GM23338 (cell line): ENCODE measurements at regions not wholly inside any gene's neighbourhood (a gene's known extent, or its start where the extent isn't known, plus 50 kb on each side); places are given as distances from the start of the nearest gene placed in this dataset.

Experiments
- ATAC-seq: fragments of 200-7000 bp; cut with Tn5 transposase; 3 replicates; pipeline ENCODE4 v1.9.1; 2020
- DNase-seq: peaks from one replicate; pipeline ENCODE4 v3.0.0-alpha.2; 2015; ENCODE audit warnings: low spot score
- H2AFZ ChIP-seq: fragments of 200-600 bp; sonication (generic); 2 replicates; pipeline ENCODE4 v1.8.0; 2016; ENCODE audit warnings: antibody characterized with exemption, mild to moderate bottlenecking, moderate library complexity
- H3F3A ChIP-seq: fragments of 200-600 bp; sonication (generic); replicated peaks from 2 replicates; pipeline ENCODE4 v1.8.0; 2017; ENCODE audit warnings: antibody characterized with exemption, mixed run types, low read depth
- H3K27ac ChIP-seq: fragments of 200-600 bp; sonication (generic); 2 replicates; pipeline ENCODE4 v1.6.1; 2016; ENCODE audit warnings: low read depth
- H3K27me3 ChIP-seq: fragments of 200-600 bp; sonication (generic); 2 replicates; pipeline ENCODE4 v1.8.0; 2016; ENCODE audit warnings: mild to moderate bottlenecking, mixed run types, moderate library complexity; ENCODE audit not compliant: insufficient read depth
- H3K36me3 ChIP-seq: fragments of 200-600 bp; sonication (generic); 2 replicates; pipeline ENCODE4 v1.8.0; 2016; ENCODE audit warnings: mild to moderate bottlenecking; ENCODE audit not compliant: insufficient read depth
- H3K4me1 ChIP-seq: fragments of 200-600 bp; sonication (generic); 2 replicates; pipeline ENCODE4 v1.8.0; 2016; ENCODE audit warnings: mild to moderate bottlenecking, moderate library complexity; ENCODE audit not compliant: insufficient read depth
- H3K4me2 ChIP-seq: fragments of 200-600 bp; sonication (generic); 2 replicates; pipeline ENCODE4 v1.7.1; 2017; ENCODE audit warnings: mixed run types
- H3K4me3 ChIP-seq: fragments of 200-600 bp; sonication (generic); 2 replicates; pipeline ENCODE4 v1.6.1; 2016; ENCODE audit warnings: mixed run types
- H3K79me2 ChIP-seq: fragments of 200-600 bp; sonication (generic); replicated peaks from 2 replicates; pipeline ENCODE4 v1.8.0; 2017; ENCODE audit warnings: mild to moderate bottlenecking; ENCODE audit not compliant: insufficient read depth
- H3K9me2 ChIP-seq: fragments of 200-600 bp; sonication (generic); 2 replicates; pipeline ENCODE4 v1.8.0; 2017; ENCODE audit not compliant: insufficient read depth
- H4K20me1 ChIP-seq: fragments of 200-600 bp; sonication (generic); replicated peaks from 2 replicates; pipeline ENCODE4 v1.8.0; 2017; ENCODE audit warnings: mild to moderate bottlenecking; ENCODE audit not compliant: insufficient read depth
- H3K27ac Mint-ChIP-seq: 2 replicates; pipeline ENCODE4 v1.8.0; 2020; ENCODE audit warnings: inconsistent platforms, mild to moderate bottlenecking, moderate library complexity, mixed read lengths
- H3K27me3 Mint-ChIP-seq: 3 replicates; pipeline ENCODE4 v1.8.0; 2022; ENCODE audit warnings: low read depth, mild to moderate bottlenecking, moderate library complexity, mixed read lengths, inconsistent platforms; ENCODE audit not compliant: insufficient read depth, poor library complexity
- H3K36me3 Mint-ChIP-seq: 3 replicates; pipeline ENCODE4 v1.8.0; 2021; ENCODE audit warnings: low read depth, mild to moderate bottlenecking, inconsistent platforms, moderate library complexity, mixed read lengths
- H3K4me1 Mint-ChIP-seq: 3 replicates; pipeline ENCODE4 v1.8.0; 2020; ENCODE audit warnings: mild to moderate bottlenecking, inconsistent platforms, mixed read lengths
- H3K4me3 Mint-ChIP-seq: 3 replicates; pipeline ENCODE4 v1.8.0; 2021; ENCODE audit warnings: moderate library complexity, mild to moderate bottlenecking, inconsistent platforms, mixed read lengths
- H3K9me3 Mint-ChIP-seq: 3 replicates; pipeline ENCODE4 v1.8.0; 2020; ENCODE audit warnings: moderate library complexity, mild to moderate bottlenecking, inconsistent platforms, mixed read lengths
- CREB1 ChIP-seq: fragments of 250-450 bp; sonication (Bioruptor Pico); IDR thresholded peaks from 2 replicates; pipeline ENCODE4 v1.5.0; 2020; ENCODE audit warnings: low read depth, mild to moderate bottlenecking, moderate library complexity
- EZH2 ChIP-seq: fragments of 200-600 bp; sonication (generic); IDR thresholded peaks from one replicate; pipeline ENCODE4 v1.8.0; 2017; ENCODE audit warnings: antibody characterized with exemption, mild to moderate bottlenecking, low read depth; ENCODE audit not compliant: unreplicated experiment
- EZH2phosphoT487 ChIP-seq: fragments of 200-600 bp; sonication (generic); IDR thresholded peaks from one replicate; pipeline ENCODE4 v1.8.1; 2018; ENCODE audit warnings: antibody characterized with exemption; ENCODE audit not compliant: unreplicated experiment
- JUNB ChIP-seq: IDR thresholded peaks from one replicate; pipeline ENCODE4 v1.6.1; 2016; ENCODE audit warnings: antibody characterized with exemption; ENCODE audit not compliant: unreplicated experiment
- NANOG ChIP-seq: IDR thresholded peaks from 2 replicates; pipeline ENCODE4 v1.6.1; 2016; ENCODE audit warnings: antibody characterized with exemption, borderline replicate concordance
- POLR2AphosphoS5 ChIP-seq: IDR thresholded peaks from 2 replicates; pipeline ENCODE4 v1.6.1; 2016; ENCODE audit warnings: antibody characterized with exemption, low read depth
- STAT1 ChIP-seq: IDR thresholded peaks from one replicate; pipeline ENCODE4 v1.6.1; 2016; ENCODE audit warnings: antibody characterized with exemption; ENCODE audit not compliant: unreplicated experiment
- ZNF114 ChIP-seq: fragments of 250-450 bp; sonication (Bioruptor Pico); IDR thresholded peaks from 2 replicates; pipeline ENCODE4 v1.5.0; 2020; ENCODE audit warnings: mild to moderate bottlenecking, moderate library complexity
- ZNF331 ChIP-seq: fragments of 250-450 bp; sonication (Bioruptor Pico); IDR thresholded peaks from 2 replicates; pipeline ENCODE4 v1.5.0; 2020; ENCODE audit warnings: low read depth, mild to moderate bottlenecking, moderate library complexity
- TF ChIP-seq, protein P1 (sequence below), 2 experiments: fragments of 200-600 bp in 1 of 2; sonication (generic) in 1 of 2; conservative IDR thresholded peaks; 2 replicates each; pipeline versions ENCODE4 v1.5.1 to v1.6.1; 2016 to 2017; ENCODE audit warnings: antibody characterized with exemption in 2 of 2, low read depth in 2 of 2, mild to moderate bottlenecking in 2 of 2, moderate library complexity in 1 of 2
- TF ChIP-seq, protein P2 (sequence below): IDR thresholded peaks from 2 replicates; pipeline ENCODE4 v1.6.1; 2016; ENCODE audit warnings: antibody characterized with exemption
- TF ChIP-seq, protein P3 (sequence below): IDR thresholded peaks from one replicate; pipeline ENCODE4 v1.6.1; 2018; ENCODE audit warnings: antibody characterized with exemption; ENCODE audit not compliant: unreplicated experiment
- TF ChIP-seq, protein P4 (sequence below): fragments of 250-450 bp; sonication (Bioruptor Pico); IDR thresholded peaks from 2 replicates; pipeline ENCODE4 v1.5.0; 2020; ENCODE audit warnings: mild to moderate bottlenecking, moderate library complexity

GRCh38 chr5:8644377-8644776 lies 775.4 kb downstream of the MTRR start:
- Mint-ChIP-seq H3K4me1 (no peaks in the 10 kb centered on the region), H3K27ac (no peak overlapping the region)
- ATAC-seq, result no peak

More at GRCh38 chr5:8644377-8644776, 775.4 kb downstream of the MTRR start:
- no peak for DNase-seq
- Histone ChIP-seq H3K4me3 (no peak overlapping the region), H3K36me3 (no peaks in the 10 kb centered on the region), H3F3A (no peaks in the 10 kb centered on the region), H3K27ac (no peak overlapping the region), H3K9me2 (peaks cover 15% of the 10 kb centered on the region; the same call in 1 of the 2 replicates), H3K27me3 (no peaks in the 10 kb centered on the region), H4K20me1 (no peaks in the 10 kb centered on the region), H3K4me1 (no peaks in the 10 kb centered on the region), H2AFZ (no peak overlapping the region), H3K4me2 (no peak overlapping the region), H3K79me2 (no peaks in the 10 kb centered on the region)
- Mint-ChIP-seq H3K27me3 (no peaks in the 10 kb centered on the region), H3K4me3 (no peak overlapping the region), H3K36me3 (no peaks in the 10 kb centered on the region), H3K9me3 (no peaks in the 10 kb centered on the region; the same call in 2 of the 3 replicates)
- TF ChIP-seq, protein P1, sequence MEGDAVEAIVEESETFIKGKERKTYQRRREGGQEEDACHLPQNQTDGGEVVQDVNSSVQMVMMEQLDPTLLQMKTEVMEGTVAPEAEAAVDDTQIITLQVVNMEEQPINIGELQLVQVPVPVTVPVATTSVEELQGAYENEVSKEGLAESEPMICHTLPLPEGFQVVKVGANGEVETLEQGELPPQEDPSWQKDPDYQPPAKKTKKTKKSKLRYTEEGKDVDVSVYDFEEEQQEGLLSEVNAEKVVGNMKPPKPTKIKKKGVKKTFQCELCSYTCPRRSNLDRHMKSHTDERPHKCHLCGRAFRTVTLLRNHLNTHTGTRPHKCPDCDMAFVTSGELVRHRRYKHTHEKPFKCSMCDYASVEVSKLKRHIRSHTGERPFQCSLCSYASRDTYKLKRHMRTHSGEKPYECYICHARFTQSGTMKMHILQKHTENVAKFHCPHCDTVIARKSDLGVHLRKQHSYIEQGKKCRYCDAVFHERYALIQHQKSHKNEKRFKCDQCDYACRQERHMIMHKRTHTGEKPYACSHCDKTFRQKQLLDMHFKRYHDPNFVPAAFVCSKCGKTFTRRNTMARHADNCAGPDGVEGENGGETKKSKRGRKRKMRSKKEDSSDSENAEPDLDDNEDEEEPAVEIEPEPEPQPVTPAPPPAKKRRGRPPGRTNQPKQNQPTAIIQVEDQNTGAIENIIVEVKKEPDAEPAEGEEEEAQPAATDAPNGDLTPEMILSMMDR (conservative IDR thresholded peaks at IDR 0.05; ENCODE audit: low read depth in 2 of 2), result no peak
- TF ChIP-seq NANOG, result no peak
- TF ChIP-seq CREB1 (CRISPR knock-in tag), result no peak
- no peak for TF ChIP-seq STAT1
- TF ChIP-seq JUNB, result no peak
- TF ChIP-seq ZNF114 (CRISPR knock-in tag), result no peak
- TF ChIP-seq POLR2AphosphoS5, result no peak
- no peak for TF ChIP-seq ZNF331 (CRISPR knock-in tag)
- TF ChIP-seq EZH2phosphoT487, result no peak
- TF ChIP-seq, protein P2, sequence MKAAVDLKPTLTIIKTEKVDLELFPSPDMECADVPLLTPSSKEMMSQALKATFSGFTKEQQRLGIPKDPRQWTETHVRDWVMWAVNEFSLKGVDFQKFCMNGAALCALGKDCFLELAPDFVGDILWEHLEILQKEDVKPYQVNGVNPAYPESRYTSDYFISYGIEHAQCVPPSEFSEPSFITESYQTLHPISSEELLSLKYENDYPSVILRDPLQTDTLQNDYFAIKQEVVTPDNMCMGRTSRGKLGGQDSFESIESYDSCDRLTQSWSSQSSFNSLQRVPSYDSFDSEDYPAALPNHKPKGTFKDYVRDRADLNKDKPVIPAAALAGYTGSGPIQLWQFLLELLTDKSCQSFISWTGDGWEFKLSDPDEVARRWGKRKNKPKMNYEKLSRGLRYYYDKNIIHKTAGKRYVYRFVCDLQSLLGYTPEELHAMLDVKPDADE, result no peak
- TF ChIP-seq, protein P3, sequence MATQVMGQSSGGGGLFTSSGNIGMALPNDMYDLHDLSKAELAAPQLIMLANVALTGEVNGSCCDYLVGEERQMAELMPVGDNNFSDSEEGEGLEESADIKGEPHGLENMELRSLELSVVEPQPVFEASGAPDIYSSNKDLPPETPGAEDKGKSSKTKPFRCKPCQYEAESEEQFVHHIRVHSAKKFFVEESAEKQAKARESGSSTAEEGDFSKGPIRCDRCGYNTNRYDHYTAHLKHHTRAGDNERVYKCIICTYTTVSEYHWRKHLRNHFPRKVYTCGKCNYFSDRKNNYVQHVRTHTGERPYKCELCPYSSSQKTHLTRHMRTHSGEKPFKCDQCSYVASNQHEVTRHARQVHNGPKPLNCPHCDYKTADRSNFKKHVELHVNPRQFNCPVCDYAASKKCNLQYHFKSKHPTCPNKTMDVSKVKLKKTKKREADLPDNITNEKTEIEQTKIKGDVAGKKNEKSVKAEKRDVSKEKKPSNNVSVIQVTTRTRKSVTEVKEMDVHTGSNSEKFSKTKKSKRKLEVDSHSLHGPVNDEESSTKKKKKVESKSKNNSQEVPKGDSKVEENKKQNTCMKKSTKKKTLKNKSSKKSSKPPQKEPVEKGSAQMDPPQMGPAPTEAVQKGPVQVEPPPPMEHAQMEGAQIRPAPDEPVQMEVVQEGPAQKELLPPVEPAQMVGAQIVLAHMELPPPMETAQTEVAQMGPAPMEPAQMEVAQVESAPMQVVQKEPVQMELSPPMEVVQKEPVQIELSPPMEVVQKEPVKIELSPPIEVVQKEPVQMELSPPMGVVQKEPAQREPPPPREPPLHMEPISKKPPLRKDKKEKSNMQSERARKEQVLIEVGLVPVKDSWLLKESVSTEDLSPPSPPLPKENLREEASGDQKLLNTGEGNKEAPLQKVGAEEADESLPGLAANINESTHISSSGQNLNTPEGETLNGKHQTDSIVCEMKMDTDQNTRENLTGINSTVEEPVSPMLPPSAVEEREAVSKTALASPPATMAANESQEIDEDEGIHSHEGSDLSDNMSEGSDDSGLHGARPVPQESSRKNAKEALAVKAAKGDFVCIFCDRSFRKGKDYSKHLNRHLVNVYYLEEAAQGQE, result no peak
- TF ChIP-seq, protein P4, sequence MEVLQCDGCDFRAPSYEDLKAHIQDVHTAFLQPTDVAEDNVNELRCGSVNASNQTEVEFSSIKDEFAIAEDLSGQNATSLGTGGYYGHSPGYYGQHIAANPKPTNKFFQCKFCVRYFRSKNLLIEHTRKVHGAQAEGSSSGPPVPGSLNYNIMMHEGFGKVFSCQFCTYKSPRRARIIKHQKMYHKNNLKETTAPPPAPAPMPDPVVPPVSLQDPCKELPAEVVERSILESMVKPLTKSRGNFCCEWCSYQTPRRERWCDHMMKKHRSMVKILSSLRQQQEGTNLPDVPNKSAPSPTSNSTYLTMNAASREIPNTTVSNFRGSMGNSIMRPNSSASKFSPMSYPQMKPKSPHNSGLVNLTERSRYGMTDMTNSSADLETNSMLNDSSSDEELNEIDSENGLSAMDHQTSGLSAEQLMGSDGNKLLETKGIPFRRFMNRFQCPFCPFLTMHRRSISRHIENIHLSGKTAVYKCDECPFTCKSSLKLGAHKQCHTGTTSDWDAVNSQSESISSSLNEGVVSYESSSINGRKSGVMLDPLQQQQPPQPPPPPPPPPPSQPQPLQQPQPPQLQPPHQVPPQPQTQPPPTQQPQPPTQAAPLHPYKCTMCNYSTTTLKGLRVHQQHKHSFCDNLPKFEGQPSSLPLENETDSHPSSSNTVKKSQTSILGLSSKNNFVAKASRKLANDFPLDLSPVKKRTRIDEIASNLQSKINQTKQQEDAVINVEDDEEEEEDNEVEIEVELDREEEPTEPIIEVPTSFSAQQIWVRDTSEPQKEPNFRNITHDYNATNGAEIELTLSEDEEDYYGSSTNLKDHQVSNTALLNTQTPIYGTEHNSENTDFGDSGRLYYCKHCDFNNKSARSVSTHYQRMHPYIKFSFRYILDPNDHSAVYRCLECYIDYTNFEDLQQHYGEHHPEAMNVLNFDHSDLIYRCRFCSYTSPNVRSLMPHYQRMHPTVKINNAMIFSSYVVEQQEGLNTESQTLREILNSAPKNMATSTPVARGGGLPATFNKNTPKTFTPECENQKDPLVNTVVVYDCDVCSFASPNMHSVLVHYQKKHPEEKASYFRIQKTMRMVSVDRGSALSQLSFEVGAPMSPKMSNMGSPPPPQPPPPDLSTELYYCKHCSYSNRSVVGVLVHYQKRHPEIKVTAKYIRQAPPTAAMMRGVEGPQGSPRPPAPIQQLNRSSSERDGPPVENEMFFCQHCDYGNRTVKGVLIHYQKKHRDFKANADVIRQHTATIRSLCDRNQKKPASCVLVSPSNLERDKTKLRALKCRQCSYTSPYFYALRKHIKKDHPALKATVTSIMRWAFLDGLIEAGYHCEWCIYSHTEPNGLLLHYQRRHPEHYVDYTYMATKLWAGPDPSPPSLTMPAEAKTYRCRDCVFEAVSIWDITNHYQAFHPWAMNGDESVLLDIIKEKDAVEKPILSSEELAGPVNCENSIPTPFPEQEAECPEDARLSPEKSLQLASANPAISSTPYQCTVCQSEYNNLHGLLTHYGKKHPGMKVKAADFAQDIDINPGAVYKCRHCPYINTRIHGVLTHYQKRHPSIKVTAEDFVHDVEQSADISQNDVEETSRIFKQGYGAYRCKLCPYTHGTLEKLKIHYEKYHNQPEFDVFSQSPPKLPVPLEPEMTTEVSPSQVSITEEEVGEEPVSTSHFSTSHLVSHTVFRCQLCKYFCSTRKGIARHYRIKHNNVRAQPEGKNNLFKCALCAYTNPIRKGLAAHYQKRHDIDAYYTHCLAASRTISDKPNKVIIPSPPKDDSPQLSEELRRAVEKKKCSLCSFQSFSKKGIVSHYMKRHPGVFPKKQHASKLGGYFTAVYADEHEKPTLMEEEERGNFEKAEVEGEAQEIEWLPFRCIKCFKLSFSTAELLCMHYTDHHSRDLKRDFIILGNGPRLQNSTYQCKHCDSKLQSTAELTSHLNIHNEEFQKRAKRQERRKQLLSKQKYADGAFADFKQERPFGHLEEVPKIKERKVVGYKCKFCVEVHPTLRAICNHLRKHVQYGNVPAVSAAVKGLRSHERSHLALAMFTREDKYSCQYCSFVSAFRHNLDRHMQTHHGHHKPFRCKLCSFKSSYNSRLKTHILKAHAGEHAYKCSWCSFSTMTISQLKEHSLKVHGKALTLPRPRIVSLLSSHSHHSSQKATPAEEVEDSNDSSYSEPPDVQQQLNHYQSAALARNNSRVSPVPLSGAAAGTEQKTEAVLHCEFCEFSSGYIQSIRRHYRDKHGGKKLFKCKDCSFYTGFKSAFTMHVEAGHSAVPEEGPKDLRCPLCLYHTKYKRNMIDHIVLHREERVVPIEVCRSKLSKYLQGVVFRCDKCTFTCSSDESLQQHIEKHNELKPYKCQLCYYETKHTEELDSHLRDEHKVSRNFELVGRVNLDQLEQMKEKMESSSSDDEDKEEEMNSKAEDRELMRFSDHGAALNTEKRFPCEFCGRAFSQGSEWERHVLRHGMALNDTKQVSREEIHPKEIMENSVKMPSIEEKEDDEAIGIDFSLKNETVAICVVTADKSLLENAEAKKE, result no peak
- TF ChIP-seq EZH2, result no peak
